Neural crest cell (in vitro differentiated cells): ENCODE measurements at regions not wholly inside any gene's neighbourhood (a gene's known extent, or its start where the extent isn't known, plus 50 kb on each side); places are given as distances from the start of the nearest gene placed in this dataset.

ENCODE experiments used
- DNase-seq: peaks from one replicate; pipeline ENCODE4 v3.0.0; 2021; ENCODE audit warnings: low read depth, mixed read lengths, low spot score
- H3K27ac Mint-ChIP-seq: one replicate; pipeline ENCODE4 v1.8.0; 2021; ENCODE audit warnings: mild to moderate bottlenecking, mixed read lengths; ENCODE audit not compliant: unreplicated experiment
- H3K27me3 Mint-ChIP-seq: 2 replicates; pipeline ENCODE4 v1.8.0; 2021; ENCODE audit warnings: low read depth, mild to moderate bottlenecking, mixed read lengths
- H3K36me3 Mint-ChIP-seq: 2 replicates; pipeline ENCODE4 v1.8.0; 2021; ENCODE audit warnings: low read depth, mild to moderate bottlenecking, mixed read lengths
- H3K4me1 Mint-ChIP-seq: 2 replicates; pipeline ENCODE4 v1.8.0; 2021; ENCODE audit warnings: mixed read lengths
- H3K4me3 Mint-ChIP-seq: one replicate; pipeline ENCODE4 v1.8.0; 2021; ENCODE audit warnings: mild to moderate bottlenecking, mixed read lengths
- H3K9me3 Mint-ChIP-seq: 2 replicates; pipeline ENCODE4 v1.8.0; 2021; ENCODE audit warnings: mixed read lengths
- CTCF ChIP-seq: fragments of 200-600 bp; sonication (generic); conservative IDR thresholded peaks from 2 replicates; pipeline ENCODE4 v1.5.0; 2021; ENCODE audit warnings: antibody characterized with exemption, mild to moderate bottlenecking

DNA sequence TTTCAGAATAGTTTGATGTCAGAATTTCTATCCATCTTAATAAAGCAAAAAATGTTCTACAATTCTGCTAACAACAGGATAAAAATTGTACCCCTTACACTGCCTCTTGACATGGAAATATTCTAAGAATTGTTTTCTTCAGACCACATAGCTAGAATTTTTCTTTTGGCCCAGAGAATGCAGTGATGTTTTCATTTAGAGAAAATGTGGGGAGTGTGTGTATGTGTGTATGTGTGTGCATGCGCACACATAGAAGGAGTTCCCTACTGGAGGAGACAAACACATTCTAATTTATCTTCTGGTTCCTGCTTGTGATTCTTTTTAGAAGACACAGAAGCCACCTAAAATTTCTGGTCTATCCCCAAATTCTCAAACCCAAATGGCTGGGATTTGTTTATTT is 1145.7 kb downstream of the VRK1 start:
- Mint-ChIP-seq H3K9me3 (peaks cover 3% of the 10 kb centered on the region), H3K27ac (no peak overlapping the region)
- TF ChIP-seq CTCF, result no peak

DNA sequence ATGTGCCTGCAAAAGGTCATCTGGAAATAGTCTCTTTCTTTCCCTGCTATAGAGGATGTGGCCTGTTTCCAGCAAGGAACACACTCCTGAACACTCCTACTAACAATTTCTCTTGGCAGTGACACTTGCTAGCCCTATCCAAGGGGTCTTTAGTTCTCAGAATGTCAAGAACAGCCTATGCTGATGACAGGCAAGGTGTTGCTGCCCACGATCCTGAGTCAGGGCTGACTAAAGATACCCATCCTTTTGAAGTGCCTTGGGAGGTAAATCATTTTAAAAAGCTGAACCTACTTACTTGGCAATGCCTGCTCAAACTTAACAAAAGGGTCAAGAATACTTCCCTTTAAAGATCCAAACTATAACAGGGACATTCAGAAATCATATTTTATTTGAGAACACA is 1146.4 kb downstream of the VRK1 start:
- H3K27ac Mint-ChIP-seq, result no peak overlapping the region
- H3K27me3 Mint-ChIP-seq, result peaks cover 7% of the 10 kb centered on the region
- H3K4me3 Mint-ChIP-seq, result no peak overlapping the region
- TF ChIP-seq CTCF, result no peak
- H3K36me3 Mint-ChIP-seq, result no peaks in the 10 kb centered on the region
- peaks cover 3% of the 10 kb centered on the region for H3K9me3 Mint-ChIP-seq
- no peaks in the 10 kb centered on the region for H3K4me1 Mint-ChIP-seq
- no peak for DNase-seq

More for the DNA sequence above, 1145.7 kb downstream of the VRK1 start:
- H3K4me3 Mint-ChIP-seq, result no peak overlapping the region
- H3K27me3 Mint-ChIP-seq, result peaks cover 7% of the 10 kb centered on the region
- DNase-seq, result no peak
- no peaks in the 10 kb centered on the region for H3K36me3 Mint-ChIP-seq
- H3K4me1 Mint-ChIP-seq, result no peaks in the 10 kb centered on the region

DNA sequence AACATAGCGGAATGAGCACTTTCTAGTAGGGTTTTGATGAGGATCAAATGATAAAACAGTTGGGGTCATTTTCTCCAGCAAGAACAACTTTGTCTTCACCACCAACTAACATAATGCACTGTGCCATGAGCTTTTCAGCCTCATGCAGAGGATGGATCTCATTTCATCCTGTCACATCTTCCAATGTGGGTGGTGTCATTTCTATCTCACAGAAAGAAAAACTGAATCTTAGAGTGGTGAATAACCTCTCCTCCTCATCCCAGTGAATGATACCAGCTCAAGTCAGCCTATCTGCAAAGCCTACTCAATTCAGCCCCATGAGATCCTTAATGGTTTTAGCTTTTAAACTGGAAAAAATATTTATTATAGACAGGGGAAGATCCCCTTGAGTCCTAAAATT is 1147.2 kb downstream of the VRK1 start:
- Mint-ChIP-seq H3K36me3 (no peaks in the 10 kb centered on the region), H3K4me1 (no peaks in the 10 kb centered on the region), H3K9me3 (peaks cover 3% of the 10 kb centered on the region), H3K4me3 (no peak overlapping the region), H3K27ac (no peak overlapping the region), H3K27me3 (peaks cover 7% of the 10 kb centered on the region)
- no peak for DNase-seq
- TF ChIP-seq CTCF, result no peak

GRCh38 chr14:97945631-97946030 is 1148.4 kb downstream of the VRK1 start:
- no peaks in the 10 kb centered on the region for H3K4me1 Mint-ChIP-seq
- no peaks in the 10 kb centered on the region for H3K36me3 Mint-ChIP-seq
- H3K9me3 Mint-ChIP-seq, result no peaks in the 10 kb centered on the region
- DNase-seq, result no peak
- H3K4me3 Mint-ChIP-seq, result no peak overlapping the region
- TF ChIP-seq CTCF, result no peak
- H3K27me3 Mint-ChIP-seq, result peaks cover 7% of the 10 kb centered on the region
- H3K27ac Mint-ChIP-seq, result no peak overlapping the region

- DNase-seq, result no peak
- no peaks in the 10 kb centered on the region for H3K4me1 Mint-ChIP-seq
- no peaks in the 10 kb centered on the region for H3K9me3 Mint-ChIP-seq
- H3K36me3 Mint-ChIP-seq, result no peaks in the 10 kb centered on the region
- H3K4me3 Mint-ChIP-seq, result no peak overlapping the region
- H3K27ac Mint-ChIP-seq, result no peak overlapping the region
- no peak for TF ChIP-seq CTCF
- peaks cover 7% of the 10 kb centered on the region for H3K27me3 Mint-ChIP-seq
These were observed 1149.1 kb downstream of the VRK1 start for GRCh38 chr14:97946240-97946639.

GRCh38 chr14:97946641-97947040 is 1149.5 kb downstream of the VRK1 start:
- H3K4me3 Mint-ChIP-seq, result no peak overlapping the region
- no peak overlapping the region for H3K27ac Mint-ChIP-seq
- TF ChIP-seq CTCF, result no peak
- no peaks in the 10 kb centered on the region for H3K4me1 Mint-ChIP-seq
- no peaks in the 10 kb centered on the region for H3K36me3 Mint-ChIP-seq
- peaks cover 7% of the 10 kb centered on the region for H3K27me3 Mint-ChIP-seq
- no peaks in the 10 kb centered on the region for H3K9me3 Mint-ChIP-seq
- DNase-seq, result no peak
